ENCODE measurements at regions not wholly inside any gene's neighbourhood (a gene's known extent, or its start where the extent isn't known, plus 50 kb on each side); places are given as distances from the start of the nearest gene placed in this dataset.
"Not testable (repeated sequence)": the region's sequence is repeated elsewhere in the genome, so short reads cannot be mapped to it uniquely, and the experiment has no call there.

DNA sequence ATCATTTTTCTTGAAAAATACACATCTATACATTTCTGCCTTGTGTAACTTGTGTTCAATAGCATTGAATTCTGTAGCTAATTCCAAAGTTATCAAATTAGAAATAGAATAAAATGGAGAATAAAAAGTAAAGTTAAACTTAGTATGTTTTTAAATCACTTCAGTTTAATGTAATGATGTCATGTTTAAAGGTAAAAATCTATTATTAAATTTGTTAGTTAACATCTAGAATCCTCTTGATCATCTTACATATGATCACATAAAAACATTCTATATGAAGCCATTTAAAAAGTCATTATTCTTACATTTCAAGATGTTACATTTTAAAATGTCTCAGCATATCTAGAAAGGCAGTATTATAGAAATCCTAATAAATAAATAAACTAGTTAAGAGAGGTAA, 1163.2 kb downstream of the PLA2G4A start:
- DNase-seq = no peak

DNA sequence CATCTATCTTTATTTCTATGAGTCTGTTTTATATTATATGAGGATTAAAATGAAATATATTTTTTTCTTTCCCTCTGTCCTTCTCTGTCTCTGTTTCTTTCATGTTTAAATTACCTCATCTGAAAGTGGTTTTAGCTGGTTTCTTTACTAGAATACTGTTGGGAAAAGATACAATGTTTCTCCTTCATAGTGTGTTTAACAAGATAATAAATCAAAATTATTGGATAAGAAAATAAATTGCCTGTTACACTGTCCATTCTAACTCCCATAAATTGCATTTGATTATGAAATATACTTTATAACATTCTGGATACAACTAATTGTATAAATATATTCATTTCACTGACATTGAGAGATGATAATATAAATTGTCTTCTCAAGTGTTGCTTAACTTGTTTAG, 1168.0 kb downstream of the PLA2G4A start:
- no peak for DNase-seq

GRCh38 chr1:187999973-188000372, 1171.2 kb downstream of the PLA2G4A start:
- no peak for DNase-seq

DNA sequence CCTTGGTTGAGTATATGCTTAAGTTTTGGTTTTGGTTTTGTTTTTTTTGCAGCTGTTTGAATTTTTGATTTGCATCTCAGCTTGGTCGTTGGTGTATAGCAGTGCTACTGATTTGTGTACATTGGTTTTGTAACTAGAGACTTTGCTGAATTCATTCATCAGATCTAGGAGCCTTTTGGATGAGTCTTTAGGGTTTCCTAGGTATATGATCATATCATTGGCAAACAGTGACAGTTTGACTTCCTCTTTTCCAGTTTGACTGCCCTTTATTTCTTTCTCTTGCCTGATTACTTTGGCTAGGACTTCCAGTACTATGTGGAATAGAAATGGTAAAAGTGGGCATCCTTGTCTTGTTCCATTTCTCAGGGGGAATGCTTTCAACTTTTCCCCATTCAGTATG, 1174.9 kb downstream of the PLA2G4A start:
- not testable (repeated sequence) for DNase-seq

DNA sequence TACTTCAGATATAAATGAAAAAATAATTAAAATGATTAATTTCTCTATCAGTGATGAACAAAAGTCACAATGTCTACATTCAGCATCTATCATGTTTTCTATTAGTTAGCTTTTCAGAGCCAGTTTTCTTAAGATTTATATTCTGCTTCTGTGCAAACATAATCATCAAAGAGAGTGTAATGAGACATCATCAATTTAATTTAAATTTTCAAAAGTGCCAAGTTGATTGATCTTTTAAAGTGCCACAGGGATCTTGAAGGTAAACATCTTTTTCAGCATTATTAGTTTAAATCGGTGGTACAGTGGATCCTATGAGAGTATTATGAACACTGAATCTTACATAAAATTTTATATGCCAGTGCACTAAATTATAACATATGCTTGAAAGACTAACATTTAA, 1176.1 kb downstream of the PLA2G4A start:
- DNase-seq = no peak

GRCh38 chr1:188006354-188006753, 1177.6 kb downstream of the PLA2G4A start:
- DNase-seq = no peak

DNA sequence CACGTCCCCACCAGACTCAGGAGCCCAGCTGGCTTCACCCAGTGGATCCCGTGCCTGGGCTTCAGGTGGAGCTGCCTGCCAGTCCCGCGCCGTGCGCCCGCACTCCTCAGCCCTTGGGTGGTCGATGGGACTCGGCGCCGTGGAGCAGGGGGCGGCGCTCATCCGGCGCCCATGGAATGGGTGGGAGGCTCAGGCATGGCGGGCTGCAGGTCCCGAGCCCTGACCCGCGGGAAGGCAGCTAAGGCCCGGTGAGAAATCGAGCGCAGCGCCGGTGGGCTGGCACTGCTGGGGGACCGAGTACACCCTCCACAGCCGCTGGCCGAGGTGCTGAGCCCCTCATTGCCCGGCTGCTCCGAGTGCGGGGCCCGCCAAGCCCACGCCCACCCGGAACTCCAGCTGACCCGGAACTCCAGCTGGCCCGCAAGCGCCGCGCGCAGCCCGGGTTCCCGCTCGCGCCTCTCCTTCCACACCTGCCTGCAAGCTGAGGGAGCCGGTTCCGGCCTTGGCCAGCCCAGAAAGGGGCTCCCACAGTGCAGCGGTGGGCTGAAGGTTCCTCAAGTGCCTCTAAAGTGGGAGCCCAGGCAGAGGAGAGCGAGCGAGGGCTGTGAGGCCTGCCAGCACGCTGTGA, 1184.6 kb downstream of the PLA2G4A start:
- DNase-seq = not testable (repeated sequence)

DNA sequence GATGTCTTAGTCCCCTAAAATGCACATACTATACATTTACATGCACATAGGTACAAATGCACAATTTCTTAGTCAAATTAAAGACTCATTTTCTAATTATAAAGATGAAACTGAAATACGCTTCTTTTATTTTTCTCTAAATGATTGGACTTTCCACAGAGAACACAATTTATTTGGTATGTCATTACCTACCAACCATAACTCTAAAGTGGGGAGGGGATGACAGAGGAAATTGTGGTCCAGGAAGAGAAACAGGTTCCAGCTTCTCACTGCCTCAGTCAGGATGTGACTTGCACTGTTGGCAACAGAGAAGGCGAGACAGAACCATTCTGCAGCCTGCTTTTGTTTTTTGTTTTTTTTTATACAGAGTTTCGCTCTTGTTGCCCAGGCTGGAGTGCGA, 1189.2 kb downstream of the PLA2G4A start:
- DNase-seq = no peak

DNA sequence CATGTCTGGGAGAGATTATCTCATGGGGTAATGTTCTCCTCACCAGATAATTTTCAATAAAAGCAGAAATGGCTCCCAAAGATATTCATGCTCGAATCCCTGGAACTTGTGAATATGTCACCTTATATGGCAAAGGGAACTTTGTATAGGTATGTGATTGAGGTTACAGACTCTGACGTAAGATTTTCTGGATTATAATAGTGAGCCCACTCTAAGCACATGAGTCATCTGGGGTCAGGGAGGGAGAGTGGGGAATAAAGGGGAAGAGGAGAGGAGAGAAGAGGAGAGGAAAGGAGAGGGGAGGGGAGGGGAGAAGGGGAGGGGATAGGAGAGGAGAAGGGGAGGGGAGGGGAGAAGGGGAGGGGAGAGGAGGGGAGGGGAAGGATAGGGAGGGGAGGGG, 1193.9 kb downstream of the PLA2G4A start:
- no peak for DNase-seq

- DNase-seq = no peak
These were observed 1194.5 kb downstream of the PLA2G4A start for GRCh38 chr1:188023206-188023605.

DNA sequence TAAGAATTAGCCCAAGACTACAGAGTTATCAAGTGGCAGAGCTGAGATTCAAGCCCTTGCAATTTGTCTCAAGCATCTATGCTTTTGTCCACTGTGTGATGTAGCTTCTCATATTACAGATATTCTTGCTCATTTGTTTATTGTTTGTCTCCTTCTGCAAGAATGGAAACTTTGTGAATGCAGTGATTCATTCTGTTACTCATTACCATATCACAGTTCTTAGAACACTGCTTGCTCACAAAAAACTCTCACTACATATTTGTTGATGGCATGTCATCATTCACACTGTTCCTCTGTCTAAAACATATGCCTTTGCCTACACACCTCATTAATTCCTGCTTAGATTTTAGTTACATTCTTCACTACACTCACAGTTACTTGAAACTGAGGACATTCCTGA, 1198.9 kb downstream of the PLA2G4A start:
- DNase-seq = no peak

DNA sequence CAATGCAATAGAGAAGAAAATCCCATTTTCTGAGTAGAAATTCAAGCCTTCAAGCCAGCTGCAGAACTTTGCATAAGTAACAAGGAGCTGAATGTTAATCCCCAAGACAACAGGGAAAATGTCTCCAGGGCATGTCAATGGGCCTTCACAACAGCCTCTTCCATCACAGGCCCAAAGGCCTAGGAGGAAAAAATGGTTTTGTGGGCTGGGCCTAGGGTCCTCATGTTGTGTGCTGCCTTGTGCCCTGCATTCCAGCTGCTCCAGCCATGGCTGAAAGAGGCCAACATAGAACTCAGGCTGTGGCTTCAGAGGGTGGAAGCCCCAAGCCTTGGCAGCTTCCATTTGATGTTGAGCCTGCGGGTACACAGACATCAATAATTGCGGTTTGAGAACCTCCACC, 1208.8 kb downstream of the PLA2G4A start:
- DNase-seq = not testable (repeated sequence)

DNA sequence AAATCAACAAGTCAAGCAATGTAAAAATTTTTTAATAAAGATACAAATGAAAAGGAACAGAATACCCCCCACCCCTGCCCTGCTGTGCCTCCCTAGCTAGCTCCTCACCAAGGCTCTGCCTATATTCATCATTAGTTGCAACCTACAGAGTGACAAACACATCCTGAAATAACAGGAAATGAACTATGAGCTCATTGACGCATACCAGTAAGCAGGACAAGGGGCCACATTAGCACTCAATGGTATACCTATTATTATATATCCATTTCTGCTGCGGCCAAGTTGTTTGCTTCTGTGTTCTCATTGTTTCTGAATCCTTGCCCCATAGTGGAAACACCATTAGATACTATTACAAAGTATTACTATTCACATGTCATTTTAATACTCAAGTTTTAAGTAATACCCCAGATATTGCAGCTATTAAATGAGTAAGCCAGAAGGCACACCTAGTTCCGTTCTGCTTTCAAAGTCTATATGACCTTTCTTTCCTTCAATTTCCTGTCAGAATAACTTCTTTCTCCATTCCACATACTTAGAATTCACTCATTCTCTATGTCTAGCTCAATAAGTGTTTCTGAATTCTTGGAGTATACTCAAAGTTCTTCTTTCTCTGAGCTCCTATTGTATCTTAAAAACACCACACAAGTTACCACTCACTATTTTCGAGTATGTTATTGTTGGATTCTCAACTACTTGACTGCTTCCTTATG, 1214.9 kb downstream of the PLA2G4A start:
- no peak for DNase-seq

- no peak for DNase-seq
These were observed 1221.5 kb downstream of the PLA2G4A start for GRCh38 chr1:188050250-188050649.

- no peak for DNase-seq
These were observed 1227.3 kb downstream of the PLA2G4A start for GRCh38 chr1:188056011-188056410.

GRCh38 chr1:188058801-188059200, 1230.1 kb downstream of the PLA2G4A start:
- DNase-seq = no peak

DNA sequence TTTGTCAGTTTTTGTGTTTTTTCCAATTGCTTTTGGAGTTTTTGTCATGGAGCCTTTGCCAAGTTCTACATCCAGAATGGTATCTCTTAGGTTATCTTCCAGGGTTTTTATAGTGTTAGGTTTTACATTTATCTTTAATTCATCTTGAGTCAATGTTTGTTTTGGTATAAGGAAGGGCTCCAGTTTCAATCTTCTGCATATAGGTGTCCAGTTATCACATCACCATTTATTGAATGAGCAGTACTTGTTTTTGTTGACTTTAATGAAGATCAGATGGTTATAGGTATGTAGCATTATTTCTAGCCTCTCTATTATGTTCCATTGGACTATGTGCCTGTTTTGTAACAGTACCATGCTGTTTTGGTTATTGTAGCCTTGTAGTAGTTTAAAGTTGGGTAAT, 1233.1 kb downstream of the PLA2G4A start:
- no peak for DNase-seq

- DNase-seq = no peak
These were observed 1233.7 kb downstream of the PLA2G4A start for GRCh38 chr1:188062456-188062855.

- DNase-seq = no peak
These were observed 1237.2 kb downstream of the PLA2G4A start for GRCh38 chr1:188065917-188066316.

- no peak for DNase-seq
These were observed 1242.1 kb downstream of the PLA2G4A start for GRCh38 chr1:188070848-188071247.

GRCh38 chr1:188089015-188089414, 1260.3 kb downstream of the PLA2G4A start:
- no peak for DNase-seq

GRCh38 chr1:188089461-188089860, 1260.7 kb downstream of the PLA2G4A start:
- no peak for DNase-seq

DNA sequence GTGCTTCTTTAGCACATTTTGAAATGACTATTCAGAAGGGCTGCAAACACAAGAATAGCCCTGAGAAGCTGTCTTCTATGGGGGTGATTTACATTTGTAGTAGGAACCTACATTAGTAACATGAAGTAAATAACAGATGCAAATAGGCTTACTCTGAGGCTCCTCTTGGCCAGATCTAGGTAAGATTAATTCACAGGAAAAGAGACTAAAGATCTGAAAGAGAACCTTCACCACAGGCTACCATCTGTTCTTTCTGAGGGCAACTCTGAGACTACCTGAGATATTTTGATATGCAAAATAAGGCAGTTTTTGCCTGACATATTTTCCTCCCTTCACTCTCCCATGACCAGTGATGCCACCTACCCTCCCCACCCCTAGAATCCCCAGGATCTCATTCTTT, 1267.8 kb downstream of the PLA2G4A start:
- no peak for DNase-seq

- no peak for DNase-seq
These were observed 1288.7 kb downstream of the PLA2G4A start for GRCh38 chr1:188117436-188117835.

GRCh38 chr1:188122646-188123045, 1293.9 kb downstream of the PLA2G4A start:
- no peak for DNase-seq
